ENCODE measurements at regions not wholly inside any gene's neighbourhood (a gene's known extent, or its start where the extent isn't known, plus 50 kb on each side); places are given as distances from the start of the nearest gene placed in this dataset.

- H3K27me3 ChIP-seq (ENCODE audit: insufficient read depth, low read length) = no peaks in the 10 kb centered on the region
- no peaks in the 10 kb centered on the region for H3K9me2 ChIP-seq (ENCODE audit: insufficient read depth)
- H3K36me3 ChIP-seq (ENCODE audit: control insufficient read depth in 1 of 2, insufficient read depth in 2 of 2, low read length in 2 of 2) = no peaks in the 10 kb centered on the region
- no peaks in the 10 kb centered on the region for H3K9me3 ChIP-seq (ENCODE audit: control insufficient read depth in 1 of 2, insufficient read depth in 1 of 2, low read depth in 1 of 2, low read length in 2 of 2)
- H4K20me1 ChIP-seq (ENCODE audit: insufficient read depth) = no peaks in the 10 kb centered on the region
- ATAC-seq (no peak), DNase-seq (ENCODE audit: low read depth, low spot score) (no peak)
- no peak for TF ChIP-seq JUND (IDR thresholded peaks at IDR 0.05)
- no peak for TF ChIP-seq ZFX (IDR thresholded peaks at IDR 0.05)
- no peak for TF ChIP-seq CBX3 (IDR thresholded peaks at IDR 0.05; ENCODE audit: low read depth)
- no peak for TF ChIP-seq POLR2A (IDR thresholded peaks at IDR 0.05; ENCODE audit: borderline replicate concordance, extremely low read depth, insufficient read depth, insufficient read length)
- TF ChIP-seq, protein P1, sequence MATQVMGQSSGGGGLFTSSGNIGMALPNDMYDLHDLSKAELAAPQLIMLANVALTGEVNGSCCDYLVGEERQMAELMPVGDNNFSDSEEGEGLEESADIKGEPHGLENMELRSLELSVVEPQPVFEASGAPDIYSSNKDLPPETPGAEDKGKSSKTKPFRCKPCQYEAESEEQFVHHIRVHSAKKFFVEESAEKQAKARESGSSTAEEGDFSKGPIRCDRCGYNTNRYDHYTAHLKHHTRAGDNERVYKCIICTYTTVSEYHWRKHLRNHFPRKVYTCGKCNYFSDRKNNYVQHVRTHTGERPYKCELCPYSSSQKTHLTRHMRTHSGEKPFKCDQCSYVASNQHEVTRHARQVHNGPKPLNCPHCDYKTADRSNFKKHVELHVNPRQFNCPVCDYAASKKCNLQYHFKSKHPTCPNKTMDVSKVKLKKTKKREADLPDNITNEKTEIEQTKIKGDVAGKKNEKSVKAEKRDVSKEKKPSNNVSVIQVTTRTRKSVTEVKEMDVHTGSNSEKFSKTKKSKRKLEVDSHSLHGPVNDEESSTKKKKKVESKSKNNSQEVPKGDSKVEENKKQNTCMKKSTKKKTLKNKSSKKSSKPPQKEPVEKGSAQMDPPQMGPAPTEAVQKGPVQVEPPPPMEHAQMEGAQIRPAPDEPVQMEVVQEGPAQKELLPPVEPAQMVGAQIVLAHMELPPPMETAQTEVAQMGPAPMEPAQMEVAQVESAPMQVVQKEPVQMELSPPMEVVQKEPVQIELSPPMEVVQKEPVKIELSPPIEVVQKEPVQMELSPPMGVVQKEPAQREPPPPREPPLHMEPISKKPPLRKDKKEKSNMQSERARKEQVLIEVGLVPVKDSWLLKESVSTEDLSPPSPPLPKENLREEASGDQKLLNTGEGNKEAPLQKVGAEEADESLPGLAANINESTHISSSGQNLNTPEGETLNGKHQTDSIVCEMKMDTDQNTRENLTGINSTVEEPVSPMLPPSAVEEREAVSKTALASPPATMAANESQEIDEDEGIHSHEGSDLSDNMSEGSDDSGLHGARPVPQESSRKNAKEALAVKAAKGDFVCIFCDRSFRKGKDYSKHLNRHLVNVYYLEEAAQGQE (IDR thresholded peaks at IDR 0.05; ENCODE audit: low read depth) = no peak
- TF ChIP-seq MAX (IDR thresholded peaks at IDR 0.05) = no peak
- no peak for TF ChIP-seq FOSL1 (IDR thresholded peaks at IDR 0.05; ENCODE audit: low read depth)
- TF ChIP-seq EZH2phosphoT487 (IDR thresholded peaks at IDR 0.05; ENCODE audit: borderline replicate concordance) = no peak
- no peak for TF ChIP-seq ZNF274 (IDR thresholded peaks at IDR 0.05; ENCODE audit: low read depth, low read length)
- no peak for TF ChIP-seq ELF1 (IDR thresholded peaks at IDR 0.05; ENCODE audit: borderline replicate concordance, low read depth)
- TF ChIP-seq SIN3A (IDR thresholded peaks at IDR 0.05; ENCODE audit: low read depth) = no peak
- no peak for TF ChIP-seq TCF7L2 (IDR thresholded peaks at IDR 0.05; ENCODE audit: borderline replicate concordance, extremely low read depth, insufficient read depth, insufficient read length)
- TF ChIP-seq RAD21 (IDR thresholded peaks at IDR 0.05; ENCODE audit: low read depth) = no peak
- no peak for TF ChIP-seq ZBTB33 (IDR thresholded peaks at IDR 0.05; ENCODE audit: extremely low read depth, insufficient replicate concordance, low read length)
- TF ChIP-seq, protein P2, sequence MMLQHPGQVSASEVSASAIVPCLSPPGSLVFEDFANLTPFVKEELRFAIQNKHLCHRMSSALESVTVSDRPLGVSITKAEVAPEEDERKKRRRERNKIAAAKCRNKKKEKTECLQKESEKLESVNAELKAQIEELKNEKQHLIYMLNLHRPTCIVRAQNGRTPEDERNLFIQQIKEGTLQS (IDR thresholded peaks at IDR 0.05) = no peak
- H3K27ac ChIP-seq (ENCODE audit: low read depth, low read length) = no peak overlapping the region
- peaks cover 8 to 21% of the 10 kb centered on the region in 2 experiments for H3K4me1 ChIP-seq (ENCODE audit: control insufficient read depth in 1 of 2, insufficient read depth in 2 of 2, low read length in 2 of 2)
- RAD21 ChIA-PET (ENCODE audit: low non-redundant PET in 1 of 2, low total read pairs in 2 of 2, uncharacterized antibody in 2 of 2, unreplicated experiment in 2 of 2) = no interaction called here
- no peak overlapping the region for H2AFZ ChIP-seq (ENCODE audit: low read depth, low read length, poor library complexity, severe bottlenecking)
- POLR2A ChIA-PET = no interaction called here
- H3K4me3 ChIP-seq (replicated peaks in 1 of 2; ENCODE audit: low read depth in 1 of 2, low read length in 2 of 2) = no peak overlapping the region
- H3K9ac ChIP-seq (ENCODE audit: low read length) = no peak overlapping the region
- CTCF ChIA-PET = no interaction called here
- no TSS peak for BruUV-seq (replicated peaks)
- H3K4me2 ChIP-seq (ENCODE audit: low read length) = no peak overlapping the region
- no peaks in the 10 kb centered on the region for H3K79me2 ChIP-seq (ENCODE audit: insufficient read depth, low read length)
- intact Hi-C loops (cut with micrococcal nuclease) = no loop called here
Measured at GRCh38 chr9:129235041-129235930, 57.2 kb upstream of the IER5L start.
